HG03521 (cell line): ENCODE measurements at regions not wholly inside any gene's neighbourhood (a gene's known extent, or its start where the extent isn't known, plus 50 kb on each side); places are given as distances from the start of the nearest gene placed in this dataset.

ENCODE experiments used
- ATAC-seq: cut with Tn5 transposase; IDR thresholded peaks from one replicate; pipeline ENCODE4 v1.9.1; 2021; ENCODE audit warnings: mild to moderate bottlenecking, moderate library complexity; ENCODE audit not compliant: unreplicated experiment

GRCh38 chr5:73295447-73295846 is 122.5 kb downstream of the TMEM174 start:
- no peak for ATAC-seq

DNA sequence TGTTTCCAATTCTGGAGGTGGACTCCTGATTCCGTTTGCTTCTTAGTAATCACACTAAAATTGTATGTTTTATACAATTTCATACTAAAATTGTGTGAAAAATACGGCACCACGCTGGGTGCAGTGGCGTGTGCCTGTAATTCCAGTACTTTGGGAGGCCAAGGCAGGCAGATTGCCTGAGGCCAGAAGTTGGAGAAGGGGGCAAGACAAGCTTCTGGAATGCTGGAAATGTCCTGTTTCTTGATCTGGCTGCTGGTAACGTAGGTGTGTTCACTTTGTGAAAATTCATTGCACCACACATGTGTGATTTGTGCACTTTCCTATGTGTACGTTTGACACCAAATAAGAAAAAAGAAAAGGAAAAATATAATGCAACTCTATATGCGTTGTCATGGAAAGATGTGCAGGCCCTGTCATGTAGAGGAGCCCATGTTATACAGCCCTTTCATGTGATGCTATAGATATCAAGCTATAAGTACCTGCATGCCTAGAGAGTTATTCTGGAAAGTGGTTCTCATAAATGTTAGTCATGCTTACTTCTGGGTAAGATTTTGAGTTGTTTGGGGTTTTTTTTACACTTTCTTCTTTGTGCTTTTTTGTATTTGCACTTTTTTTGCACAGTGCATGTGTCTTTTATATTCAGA is 119.9 kb downstream of the TMEM174 start:
- no peak for ATAC-seq

- no peak for ATAC-seq
Measured at GRCh38 chr5:73291873-73292272, 118.9 kb downstream of the TMEM174 start.

- no peak for ATAC-seq
Measured at GRCh38 chr5:73290242-73290641, 117.2 kb downstream of the TMEM174 start.

DNA sequence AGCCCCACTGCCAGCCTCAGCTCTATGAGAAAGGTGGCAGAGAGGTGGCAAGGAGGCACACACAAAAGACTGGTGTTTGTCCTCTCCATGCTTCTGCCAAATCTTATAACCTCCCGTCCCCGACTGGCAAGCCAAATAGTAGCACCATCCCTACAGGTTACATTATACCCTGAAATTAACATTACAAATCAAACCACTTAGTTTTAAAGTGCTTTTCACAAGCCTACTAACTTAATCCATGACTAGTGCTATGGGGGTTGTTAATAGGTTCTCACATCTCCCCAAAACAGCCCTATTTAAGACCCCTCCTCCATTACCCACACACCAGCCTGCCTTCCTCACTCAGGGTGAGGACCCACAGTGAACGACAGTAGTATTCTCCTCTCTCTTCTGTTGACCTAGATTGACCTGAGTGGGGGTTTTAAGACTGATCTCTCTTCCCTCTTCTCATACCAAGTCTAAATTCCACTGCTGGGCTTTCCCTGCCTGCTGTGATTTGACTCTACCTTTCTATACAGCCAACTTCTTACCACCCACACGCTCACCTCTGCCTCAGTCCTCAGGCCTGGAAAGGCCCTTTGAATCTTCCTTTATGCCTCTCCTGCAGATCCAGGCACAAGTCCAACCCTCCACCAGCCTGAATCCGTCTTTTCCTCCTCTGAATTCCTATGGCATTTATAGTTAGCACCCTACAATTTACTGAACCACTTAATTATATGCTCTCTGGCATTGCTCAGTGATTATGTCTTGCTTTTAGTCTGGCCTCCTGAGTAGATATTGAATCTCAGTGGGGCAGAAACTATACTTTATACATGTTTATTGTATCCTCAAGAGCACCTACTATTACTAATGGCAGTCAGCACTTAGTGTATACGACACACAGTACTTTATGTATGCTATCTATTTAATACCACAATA is 116.1 kb downstream of the TMEM174 start:
- ATAC-seq = no peak

DNA sequence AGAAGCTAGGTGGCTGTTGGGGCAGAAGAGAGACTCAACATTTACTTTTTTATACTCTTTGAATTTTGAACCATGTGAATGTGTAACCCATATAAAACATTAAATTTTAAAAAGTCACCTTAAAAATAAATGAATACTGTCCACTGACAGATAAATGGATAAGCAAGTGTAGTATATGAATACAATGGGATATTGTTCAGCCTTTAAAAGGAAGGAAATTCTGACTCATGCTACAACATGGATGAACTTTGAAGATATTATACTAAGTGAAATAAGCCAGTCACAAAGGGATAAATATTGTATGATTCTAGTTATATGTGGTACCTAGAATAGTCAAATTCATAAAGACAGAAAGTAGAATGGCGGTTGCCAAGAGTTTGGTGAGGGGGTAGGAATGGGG is 113.9 kb downstream of the TMEM174 start:
- ATAC-seq = no peak

- no peak for ATAC-seq
Measured at GRCh38 chr5:73284985-73285384, 112.0 kb downstream of the TMEM174 start.

DNA sequence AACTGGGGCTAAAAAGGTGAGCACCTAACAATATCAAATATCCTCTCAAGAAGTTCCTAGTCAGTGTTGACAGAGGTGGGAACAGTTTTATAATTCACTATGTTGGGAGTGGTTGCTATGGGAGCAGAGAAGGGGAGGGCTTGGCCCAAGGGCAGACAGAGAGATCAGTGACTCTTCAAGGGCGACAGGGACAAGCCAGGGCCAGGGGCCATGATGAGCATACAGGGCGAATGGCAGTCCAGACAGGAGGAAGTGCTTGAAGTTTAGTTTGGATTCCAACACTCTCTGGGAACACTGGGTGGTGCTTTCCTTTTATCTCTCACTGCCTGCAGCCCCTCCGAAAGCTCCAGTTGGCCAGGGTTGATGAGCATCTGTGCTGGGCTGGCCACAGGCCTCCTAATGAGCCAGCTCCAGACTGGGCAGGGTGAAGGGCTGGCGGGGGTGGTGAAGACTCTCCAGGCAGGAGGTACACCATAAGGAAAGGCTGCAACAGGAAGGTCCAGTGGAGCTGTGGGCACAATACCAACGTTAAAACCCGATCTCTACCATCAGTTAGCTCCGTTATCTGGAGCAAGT is 111.3 kb downstream of the TMEM174 start:
- no peak for ATAC-seq

DNA sequence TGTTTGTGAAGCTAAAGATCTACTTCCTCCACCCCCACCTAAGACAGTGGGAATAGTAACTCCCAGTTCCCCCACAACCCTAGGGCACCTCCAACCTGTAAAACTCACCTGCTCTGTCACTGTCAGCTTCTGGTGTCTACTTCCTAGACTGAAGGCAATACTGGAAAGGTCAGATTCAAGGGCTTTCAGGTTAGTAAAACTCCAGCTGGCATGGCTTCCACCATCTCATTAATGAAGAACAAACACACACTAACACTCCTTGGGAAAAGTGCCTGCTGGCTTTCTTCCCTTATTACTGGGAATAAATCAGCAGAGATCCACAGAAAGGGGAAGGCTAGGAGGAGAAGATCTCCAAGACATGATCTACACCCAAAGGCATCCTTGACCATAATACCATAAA is 109.9 kb downstream of the TMEM174 start:
- ATAC-seq = no peak

GRCh38 chr5:73282383-73282782 is 109.4 kb downstream of the TMEM174 start:
- ATAC-seq = no peak

DNA sequence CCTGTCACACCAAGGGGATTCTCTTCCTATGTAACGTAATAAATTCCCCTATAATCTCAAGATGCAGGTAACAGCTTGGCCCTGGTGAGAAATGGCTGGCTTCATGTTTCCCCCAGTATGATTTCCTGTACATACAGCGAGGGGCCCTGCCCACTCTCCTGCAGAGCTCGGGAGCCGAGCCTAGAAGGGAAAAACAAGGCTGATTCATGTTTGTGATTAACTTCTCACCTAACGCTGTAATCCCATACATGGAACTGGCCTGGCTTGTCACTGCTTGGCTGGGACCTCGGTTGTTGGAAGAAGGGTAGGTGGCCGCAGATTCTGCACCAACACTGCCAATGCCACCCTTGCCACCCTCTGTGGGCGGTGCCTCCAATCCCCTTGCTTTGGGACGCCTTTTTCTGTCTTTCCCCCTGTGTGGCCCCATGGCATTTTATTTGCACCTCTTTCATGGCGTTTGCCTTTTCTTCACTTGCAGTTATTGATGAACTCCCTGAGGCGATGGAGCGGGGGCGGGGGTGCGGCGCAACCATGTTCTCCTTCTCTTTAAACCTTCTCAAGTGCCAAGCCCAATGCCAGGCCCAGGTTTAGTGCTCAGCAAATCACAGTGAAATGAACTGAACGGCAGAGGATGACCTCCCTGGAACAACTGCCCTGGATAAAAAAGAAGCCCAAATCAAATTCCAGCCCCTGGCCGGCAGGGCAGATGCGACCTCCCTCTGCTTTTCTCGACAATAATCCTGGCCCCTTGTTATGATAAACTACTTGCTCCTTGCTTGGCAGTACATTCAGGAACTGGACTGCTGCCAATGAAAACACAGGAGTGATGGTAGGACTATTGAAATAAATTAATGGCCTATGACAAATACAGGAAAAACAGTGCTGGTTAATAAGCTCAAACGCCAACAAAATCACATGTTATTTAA is 108.1 kb downstream of the TMEM174 start:
- ATAC-seq = no peak

GRCh38 chr5:73280386-73280785 is 107.4 kb downstream of the TMEM174 start:
- ATAC-seq = no peak

GRCh38 chr5:73279805-73280204 is 106.8 kb downstream of the TMEM174 start:
- no peak for ATAC-seq

- no peak for ATAC-seq
Measured at GRCh38 chr5:73278693-73279092, 105.7 kb downstream of the TMEM174 start.

GRCh38 chr5:73274881-73275663 is 102.1 kb downstream of the TMEM174 start:
- ATAC-seq = no peak

DNA sequence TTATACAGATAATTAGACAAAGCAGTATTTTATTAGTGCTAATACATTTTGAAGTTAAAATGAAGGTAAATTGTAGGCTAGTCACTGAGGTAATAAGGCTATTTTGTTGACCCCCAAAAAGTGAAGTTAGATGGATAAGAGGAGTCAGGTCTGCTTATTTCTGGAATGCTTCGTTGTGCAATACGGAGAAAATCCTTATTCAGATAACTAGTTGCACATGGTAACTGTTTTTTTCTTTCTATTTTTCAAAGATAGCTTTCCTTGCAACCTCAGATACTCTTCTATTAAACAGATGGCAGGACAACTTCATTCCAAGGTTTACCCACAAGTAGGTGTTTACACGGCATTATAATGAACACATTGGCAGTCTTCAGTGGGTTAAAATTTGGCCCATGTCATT is 101.1 kb downstream of the TMEM174 start:
- no peak for ATAC-seq

DNA sequence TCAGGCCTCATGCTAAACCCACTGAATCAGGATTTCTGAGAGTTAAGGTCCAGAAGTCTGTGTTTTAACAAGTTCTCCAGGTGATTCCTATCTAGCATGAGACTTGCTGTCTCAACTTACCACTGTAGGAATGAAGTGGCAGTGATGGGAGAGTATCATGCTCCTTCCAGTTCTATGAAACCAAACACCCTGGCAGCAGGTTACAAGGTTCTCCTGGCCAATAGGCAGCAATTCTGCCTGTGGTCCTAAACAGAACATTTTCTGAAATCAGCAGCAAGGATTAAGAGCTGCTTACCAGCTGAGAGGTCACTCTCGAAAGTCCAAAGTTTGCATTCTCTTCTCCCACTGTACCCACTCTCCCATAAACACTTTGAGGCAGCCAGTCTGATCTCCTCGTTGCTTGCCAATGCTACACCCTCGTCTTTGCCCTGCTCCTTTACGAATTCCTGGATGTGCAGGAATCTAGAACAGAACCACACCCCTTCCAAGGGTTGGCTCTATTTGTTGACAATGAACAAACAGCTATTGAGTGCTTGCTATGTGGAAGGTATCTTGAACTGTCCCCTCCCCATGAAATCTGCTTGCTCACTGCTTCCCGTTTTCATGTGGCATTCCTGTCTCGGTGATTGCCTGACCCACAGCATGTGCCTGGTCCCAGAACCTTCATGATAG is 100.5 kb downstream of the TMEM174 start:
- no peak for ATAC-seq

DNA sequence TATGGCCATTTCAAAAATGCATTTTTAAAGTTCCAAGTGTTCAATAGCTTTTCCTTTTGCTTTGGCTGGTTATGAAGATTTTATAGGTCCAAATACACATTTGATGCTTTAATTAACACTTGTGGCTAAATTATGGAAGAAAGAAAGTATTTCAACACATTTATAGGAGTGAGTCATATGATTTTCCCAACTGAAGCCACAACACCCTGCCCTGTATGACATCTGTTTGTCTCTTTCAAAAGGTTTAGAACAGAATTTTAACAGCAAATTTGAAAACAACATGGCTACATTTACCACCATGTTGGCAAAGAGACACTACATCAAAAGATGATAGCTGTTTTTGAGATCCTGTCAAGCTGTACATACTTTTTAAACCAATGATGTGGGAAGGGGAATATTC is 99.4 kb downstream of the TMEM174 start:
- ATAC-seq = no peak

DNA sequence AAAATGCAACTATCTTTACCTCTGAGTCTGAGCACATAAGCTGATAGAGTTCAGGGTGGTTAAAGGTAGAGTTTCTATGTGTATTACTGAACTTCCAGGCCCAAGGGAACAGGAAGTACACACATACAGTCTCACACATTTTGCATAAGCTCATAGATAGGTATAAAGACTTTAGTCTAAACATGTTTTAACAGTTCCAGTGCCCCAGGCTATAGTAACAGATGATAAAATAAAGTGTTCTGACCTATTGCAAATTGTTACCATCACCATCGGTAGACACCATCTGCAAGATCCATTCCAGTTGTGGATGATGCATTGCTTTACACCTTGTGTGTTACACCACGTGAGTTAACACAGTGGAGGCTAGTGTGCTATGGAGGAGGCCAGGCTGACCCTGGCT is 95.8 kb downstream of the TMEM174 start:
- no peak for ATAC-seq
